B cell (primary cell): ENCODE measurements at regions not wholly inside any gene's neighbourhood (a gene's known extent, or its start where the extent isn't known, plus 50 kb on each side); places are given as distances from the start of the nearest gene placed in this dataset.

Experiments used
- ATAC-seq: fragments of 200-7000 bp; cut with Tn5 transposase; one replicate; pipeline ENCODE4 v1.10.0; 2021; ENCODE audit warnings: low read depth, mild to moderate bottlenecking, moderate number of reproducible peaks, moderate library complexity
- CTCF ChIA-PET: fragments of 350-600 bp; sonication (Branson Sonifier 250); formaldehyde crosslinking; loops from one replicate; lab custom pipeline; 2021; ENCODE audit warnings: antibody characterized with exemption, inconsistent platforms; lab: Charles Lee
- POLR2A ChIA-PET: fragments of 350-600 bp; sonication (Branson Sonifier 250); formaldehyde crosslinking; loops from one replicate; lab custom pipeline; 2021; ENCODE audit warnings: antibody characterized with exemption; lab: Charles Lee
- DNase-seq: peaks from one replicate; pipeline ENCODE4 v3.0.0; 2013
- H2AFZ ChIP-seq: 2 replicates; pipeline ENCODE4 v1.6.1; 2012; ENCODE audit warnings: mild to moderate bottlenecking, low read depth, low read length; ENCODE audit not compliant: insufficient read depth, poor library complexity, severe bottlenecking
- H3K27ac ChIP-seq, 2 donors: 1 replicate in 1 of 2; 2 replicates in 1 of 2; pipeline ENCODE4 v1.5.1; 2012 to 2013; ENCODE audit warnings: low read length in 2 of 2, mild to moderate bottlenecking in 2 of 2, moderate library complexity in 1 of 2
- H3K27me3 ChIP-seq, 4 experiments: fragments of 200-600 bp in 1 of 4; sonication (generic) in 1 of 4; replicated peaks in 1 of 4; 1 replicate in 2 of 4; 2 replicates in 2 of 4; pipeline versions ENCODE4 v1.6.1 to v1.7.0; 2013 to 2016; ENCODE audit warnings: low read length in 3 of 4, mild to moderate bottlenecking in 2 of 4, mixed read lengths in 1 of 4, moderate library complexity in 1 of 4; ENCODE audit not compliant: insufficient read depth in 4 of 4, control insufficient read depth in 3 of 4; ENCODE audit errors: control extremely low read depth in 1 of 4
- H3K36me3 ChIP-seq, 2 experiments: replicated peaks in 1 of 2; 1 replicate in 1 of 2; 2 replicates in 1 of 2; pipeline versions ENCODE4 v1.6.1 to v1.7.1; 2013; ENCODE audit warnings: low read length in 1 of 2; ENCODE audit not compliant: insufficient read depth in 2 of 2, control insufficient read depth in 1 of 2; ENCODE audit errors: control extremely low read depth in 1 of 2, extremely low read depth in 1 of 2
- H3K4me1 ChIP-seq, 2 donors: fragments of 200-600 bp in 1 of 2; sonication (generic) in 1 of 2; 1 replicate in 1 of 2; 2 replicates in 1 of 2; pipeline versions ENCODE4 v1.5.1 to v1.6.1; 2013 to 2017; ENCODE audit warnings: low read length in 2 of 2; ENCODE audit not compliant: control insufficient read depth in 2 of 2, insufficient read depth in 2 of 2
- H3K4me2 ChIP-seq: replicated peaks from 2 replicates; pipeline ENCODE3; 2012; ENCODE audit warnings: mild to moderate bottlenecking, low read depth, low read length; ENCODE audit not compliant: poor library complexity, severe bottlenecking
- H3K4me3 ChIP-seq, 5 experiments: fragments of 200-600 bp in 1 of 5; sonication (generic) in 1 of 5; 1 replicate in 3 of 5; 2 replicates in 2 of 5; pipeline versions ENCODE4 v1.5.1 to v1.7.0; 2011 to 2016; ENCODE audit warnings: low read length in 4 of 5, mild to moderate bottlenecking in 4 of 5, low read depth in 2 of 5, control low read depth in 1 of 5, moderate library complexity in 1 of 5; ENCODE audit not compliant: insufficient read depth in 1 of 5; ENCODE audit errors: control extremely low read depth in 1 of 5, extremely low read depth in 1 of 5
- H3K79me2 ChIP-seq: fragments of 200-600 bp; sonication (generic); one replicate; pipeline ENCODE4 v1.6.0; 2016; ENCODE audit warnings: low read length; ENCODE audit not compliant: control insufficient read depth, insufficient read depth
- H3K9ac ChIP-seq: fragments of 200-600 bp; sonication (generic); 2 replicates; pipeline ENCODE4 v1.6.1; 2017; ENCODE audit warnings: mild to moderate bottlenecking, low read length, moderate library complexity
- H3K9me3 ChIP-seq, 3 donors: one replicate each; pipeline versions ENCODE4 v1.6.1 to v1.7.1; 2013; ENCODE audit warnings: low read length in 2 of 3; ENCODE audit not compliant: control insufficient read depth in 2 of 3, insufficient read depth in 1 of 3; ENCODE audit errors: control extremely low read depth in 1 of 3
- H4K20me1 ChIP-seq: 2 replicates; pipeline ENCODE4 v1.6.0; 2012; ENCODE audit warnings: mild to moderate bottlenecking, low read length; ENCODE audit not compliant: insufficient read depth, control insufficient read depth, poor library complexity, severe bottlenecking
- H3K27ac Mint-ChIP-seq: one replicate; pipeline ENCODE4 v1.8.0; 2021; ENCODE audit warnings: mixed read lengths
- H3K27me3 Mint-ChIP-seq: one replicate; pipeline ENCODE4 v1.8.0; 2021; ENCODE audit warnings: mixed read lengths
- H3K4me1 Mint-ChIP-seq: one replicate; pipeline ENCODE4 v1.8.0; 2021; ENCODE audit warnings: mixed read lengths
- H3K4me3 Mint-ChIP-seq: one replicate; pipeline ENCODE4 v1.8.0; 2021; ENCODE audit warnings: mixed read lengths
- H3K9me3 Mint-ChIP-seq: one replicate; pipeline ENCODE4 v1.8.0; 2022; ENCODE audit warnings: mixed read lengths; ENCODE audit not compliant: insufficient read depth
- EZH2 ChIP-seq: IDR thresholded peaks from 2 replicates; pipeline ENCODE4 v1.6.1; 2012; ENCODE audit warnings: borderline replicate concordance, low read depth, mild to moderate bottlenecking, moderate library complexity, low read length; ENCODE audit not compliant: insufficient read depth, poor library complexity, severe bottlenecking
- WGBS: methylation state at CpG from one replicate; pipeline ENCODE4 v1.1.5; 2013; ENCODE audit warnings: missing lambda C conversion rate; ENCODE audit not compliant: insufficient coverage; 5-methylcytosine and 5-hydroxymethylcytosine counted together
- intact Hi-C: fragments of 100-400 bp; cut with micrococcal nuclease; formaldehyde crosslinking; loops from one replicate; pipeline ENCODE4 v1.10.0; 2022
- TF ChIP-seq, protein P1 (sequence below): fragments of 200-600 bp; IDR thresholded peaks from one replicate; pipeline ENCODE4 v1.8.0; 2022; ENCODE audit warnings: antibody characterized with exemption, mild to moderate bottlenecking

DNA sequence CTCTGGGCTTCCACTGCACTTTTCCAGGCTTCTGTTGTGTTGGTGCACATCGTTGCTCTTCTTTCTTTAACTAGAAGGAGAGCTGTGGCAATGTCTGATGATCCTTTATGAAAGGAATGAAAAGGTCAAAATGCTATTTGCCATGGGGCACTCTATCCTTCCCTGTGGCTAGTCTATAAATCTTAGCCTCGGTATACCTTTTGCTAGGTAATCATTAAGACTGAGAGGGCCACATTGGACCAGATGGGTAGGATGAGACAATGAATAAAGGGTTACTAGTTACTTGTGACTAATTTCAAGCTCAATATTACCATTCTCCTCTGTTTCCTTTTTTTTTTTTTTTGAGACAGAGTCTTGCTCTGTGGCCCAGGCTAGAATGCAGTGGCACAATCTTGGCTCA, 89.4 kb upstream of the C1orf87 start:
- H3K9me3 ChIP-seq = no peaks in the 10 kb centered on the region
- 83% methylated on average over 1 of the region's 2 CpGs for WGBS
- no peak overlapping the region for H3K4me2 ChIP-seq
- ATAC-seq (no peak), DNase-seq (no peak)
- no peak overlapping the region for H3K9ac ChIP-seq
- intact Hi-C loops = no loop called here
- H3K27me3 ChIP-seq = no peaks in the 10 kb centered on the region
- H2AFZ ChIP-seq = no peak overlapping the region
- no peak overlapping the region for H3K4me3 Mint-ChIP-seq
- POLR2A ChIA-PET = no interaction called here
- H3K4me1 ChIP-seq = no peaks in the 10 kb centered on the region
- no peaks in the 10 kb centered on the region for H3K4me1 Mint-ChIP-seq
- H3K4me3 ChIP-seq = no peak overlapping the region
- H3K36me3 ChIP-seq = no peaks in the 10 kb centered on the region
- no peak overlapping the region for H3K27ac Mint-ChIP-seq
- H3K9me3 Mint-ChIP-seq = no peaks in the 10 kb centered on the region
- CTCF ChIA-PET = no interaction called here
- H3K27ac ChIP-seq = no peak overlapping the region
- no peaks in the 10 kb centered on the region for H3K79me2 ChIP-seq
- H3K27me3 Mint-ChIP-seq = no peaks in the 10 kb centered on the region
- H4K20me1 ChIP-seq = no peaks in the 10 kb centered on the region
- TF ChIP-seq, protein P1, sequence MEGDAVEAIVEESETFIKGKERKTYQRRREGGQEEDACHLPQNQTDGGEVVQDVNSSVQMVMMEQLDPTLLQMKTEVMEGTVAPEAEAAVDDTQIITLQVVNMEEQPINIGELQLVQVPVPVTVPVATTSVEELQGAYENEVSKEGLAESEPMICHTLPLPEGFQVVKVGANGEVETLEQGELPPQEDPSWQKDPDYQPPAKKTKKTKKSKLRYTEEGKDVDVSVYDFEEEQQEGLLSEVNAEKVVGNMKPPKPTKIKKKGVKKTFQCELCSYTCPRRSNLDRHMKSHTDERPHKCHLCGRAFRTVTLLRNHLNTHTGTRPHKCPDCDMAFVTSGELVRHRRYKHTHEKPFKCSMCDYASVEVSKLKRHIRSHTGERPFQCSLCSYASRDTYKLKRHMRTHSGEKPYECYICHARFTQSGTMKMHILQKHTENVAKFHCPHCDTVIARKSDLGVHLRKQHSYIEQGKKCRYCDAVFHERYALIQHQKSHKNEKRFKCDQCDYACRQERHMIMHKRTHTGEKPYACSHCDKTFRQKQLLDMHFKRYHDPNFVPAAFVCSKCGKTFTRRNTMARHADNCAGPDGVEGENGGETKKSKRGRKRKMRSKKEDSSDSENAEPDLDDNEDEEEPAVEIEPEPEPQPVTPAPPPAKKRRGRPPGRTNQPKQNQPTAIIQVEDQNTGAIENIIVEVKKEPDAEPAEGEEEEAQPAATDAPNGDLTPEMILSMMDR = no peak
- no peak for TF ChIP-seq EZH2

DNA sequence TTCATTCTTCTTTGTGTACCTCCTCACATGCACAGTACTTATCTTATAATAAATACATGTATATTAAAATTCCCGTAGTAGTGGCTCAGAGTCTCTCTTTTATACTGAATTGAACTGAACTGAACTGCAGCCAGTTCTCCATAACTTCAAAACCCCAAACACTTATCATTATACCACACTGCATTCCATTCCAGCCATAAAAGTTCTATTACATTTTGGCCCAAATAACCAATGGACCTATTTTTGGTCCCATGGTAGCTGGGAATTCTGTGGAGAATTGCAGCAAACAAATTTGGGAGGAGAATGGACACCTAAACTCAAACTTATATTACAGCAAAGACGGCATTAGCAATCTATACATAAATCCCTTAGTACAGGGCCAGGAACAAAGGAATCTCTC, 86.6 kb upstream of the C1orf87 start:
- intact Hi-C loops = no loop called here
- WGBS = no CpG with 5 or more reads among the region's 2 CpGs

More for the DNA sequence above, 86.6 kb upstream of the C1orf87 start:
- Histone ChIP-seq H2AFZ (no peak overlapping the region), H3K9ac (no peak overlapping the region), H3K36me3 (no peaks in the 10 kb centered on the region), H3K27ac (no peak overlapping the region), H3K4me3 (no peak overlapping the region), H3K4me1 (no peaks in the 10 kb centered on the region), H3K4me2 (no peak overlapping the region), H3K79me2 (no peaks in the 10 kb centered on the region), H3K27me3 (no peaks in the 10 kb centered on the region), H3K9me3 (no peaks in the 10 kb centered on the region), H4K20me1 (no peaks in the 10 kb centered on the region)
- DNase-seq = no peak
- Mint-ChIP-seq H3K27me3 (no peaks in the 10 kb centered on the region), H3K9me3 (no peaks in the 10 kb centered on the region), H3K4me1 (no peaks in the 10 kb centered on the region), H3K4me3 (no peak overlapping the region), H3K27ac (no peak overlapping the region)
- ATAC-seq = no peak
- CTCF ChIA-PET = no interaction called here
- POLR2A ChIA-PET = no interaction called here
- TF ChIP-seq, protein P1 = no peak
- no peak for TF ChIP-seq EZH2
